ENCODE measurements at regions not wholly inside any gene's neighbourhood (a gene's known extent, or its start where the extent isn't known, plus 50 kb on each side); places are given as distances from the start of the nearest gene placed in this dataset.

GRCh38 chr13:73274147-73274546, 215.3 kb downstream of the KLF5 start:
- DNase-seq, result no peak

- DNase-seq, result no peak
Observed at GRCh38 chr13:73273745-73274144, 214.9 kb downstream of the KLF5 start.

- DNase-seq, result no peak
Observed at GRCh38 chr13:73273276-73273675, 214.5 kb downstream of the KLF5 start.

- DNase-seq, result no peak
Observed at GRCh38 chr13:73272831-73273230, 214.0 kb downstream of the KLF5 start.

GRCh38 chr13:73268306-73268705, 209.5 kb downstream of the KLF5 start:
- DNase-seq, result no peak

GRCh38 chr13:73266640-73267180, 207.9 kb downstream of the KLF5 start:
- no peak for DNase-seq

GRCh38 chr13:73262862-73263627, 204.2 kb downstream of the KLF5 start:
- no peak for DNase-seq

- no peak for DNase-seq
Observed at GRCh38 chr13:73261739-73262216, 203.0 kb downstream of the KLF5 start.

- no peak for DNase-seq
Observed at GRCh38 chr13:73259061-73260017, 200.5 kb downstream of the KLF5 start.

- no peak for DNase-seq
Observed at GRCh38 chr13:73258406-73258805, 199.6 kb downstream of the KLF5 start.

- no peak for DNase-seq
Observed at GRCh38 chr13:73254827-73255226, 196.0 kb downstream of the KLF5 start.

- DNase-seq, result no peak
Observed at GRCh38 chr13:73251626-73252265, 192.9 kb downstream of the KLF5 start.

GRCh38 chr13:73250061-73250460, 191.3 kb downstream of the KLF5 start:
- no peak for DNase-seq

- no peak for DNase-seq
Observed at GRCh38 chr13:73248711-73249580, 190.1 kb downstream of the KLF5 start.

GRCh38 chr13:73248154-73248553, 189.3 kb downstream of the KLF5 start:
- no peak for DNase-seq

- DNase-seq, result no peak
Observed at GRCh38 chr13:73245246-73245645, 186.4 kb downstream of the KLF5 start.

GRCh38 chr13:73244467-73244866, 185.7 kb downstream of the KLF5 start:
- DNase-seq, result no peak

GRCh38 chr13:73242515-73243015, 183.8 kb downstream of the KLF5 start:
- DNase-seq, result no peak

GRCh38 chr13:73240193-73240592, 181.4 kb downstream of the KLF5 start:
- DNase-seq, result no peak

- no peak for DNase-seq
Observed at GRCh38 chr13:73235385-73235784, 176.6 kb downstream of the KLF5 start.

GRCh38 chr13:73231471-73231870, 172.7 kb downstream of the KLF5 start:
- no peak for DNase-seq

- no peak for DNase-seq
Observed at GRCh38 chr13:73230716-73231115, 171.9 kb downstream of the KLF5 start.

Measured in NCI-H1092 (cell line).